Esophagus muscularis mucosa (tissue), 4 donors: ENCODE measurements at regions not wholly inside any gene's neighbourhood (a gene's known extent, or its start where the extent isn't known, plus 50 kb on each side); places are given as distances from the start of the nearest gene placed in this dataset.

Experiments used
- DNase-seq: peaks from one replicate; pipeline ENCODE4 v3.0.0-alpha.2; 2017; ENCODE audit errors: extremely low spot score
- H3K27ac ChIP-seq, 4 donors: fragments of 200-600 bp; sonication (generic); replicated peaks in 1 of 4; 1 replicate in 3 of 4; 2 replicates in 1 of 4; pipeline ENCODE4 v1.5.1; 2016 to 2019; ENCODE audit warnings: mild to moderate bottlenecking in 1 of 4
- H3K27me3 ChIP-seq, 4 donors: fragments of 200-600 bp; sonication (generic); one replicate each; pipeline versions ENCODE4 v1.5.1 to v1.6.0; 2016 to 2019
- H3K36me3 ChIP-seq, 4 donors: fragments of 200-600 bp; sonication (generic); one replicate each; pipeline ENCODE4 v1.5.1; 2016 to 2019
- H3K4me1 ChIP-seq, 4 donors: fragments of 200-600 bp; sonication (generic); one replicate each; pipeline ENCODE4 v1.5.1; 2016 to 2019
- H3K4me3 ChIP-seq, 4 donors: fragments of 200-600 bp; sonication (generic); 1 replicate in 2 of 4; 2 replicates in 2 of 4; pipeline ENCODE4 v1.5.1; 2016 to 2019; ENCODE audit warnings: mild to moderate bottlenecking in 4 of 4, moderate library complexity in 1 of 4
- H3K9me3 ChIP-seq, 4 donors: fragments of 200-600 bp; sonication (generic); 1 replicate in 3 of 4; 2 replicates in 1 of 4; pipeline ENCODE4 v1.5.1; 2016 to 2019
- CTCF ChIP-seq, 3 experiments: fragments of 200-600 bp in 2 of 3; fragments of 450-650 bp in 1 of 3; sonication (generic) in 2 of 3; IDR thresholded peaks; one replicate each; pipeline ENCODE4 v1.5.1; 2017 to 2019; ENCODE audit warnings: antibody characterized with exemption in 3 of 3, mild to moderate bottlenecking in 2 of 3, moderate library complexity in 1 of 3
- EP300 ChIP-seq: sonication (generic); formaldehyde crosslinking; IDR thresholded peaks from one replicate; pipeline ENCODE4 v1.6.1; 2017; ENCODE audit warnings: antibody characterized with exemption
- POLR2A ChIP-seq: fragments of 450-650 bp; IDR thresholded peaks from one replicate; pipeline ENCODE4 v1.6.1; 2017; ENCODE audit warnings: antibody characterized with exemption, moderate library complexity, mild to moderate bottlenecking, low read depth
- POLR2AphosphoS5 ChIP-seq, 2 donors: sonication (generic); formaldehyde crosslinking; IDR thresholded peaks; one replicate each; pipeline ENCODE4 v1.6.1; 2017; ENCODE audit warnings: antibody characterized with exemption in 2 of 2
- WGBS: methylation state at CpG from one replicate; pipeline ENCODE4 v1.1.5; 2018; 5-methylcytosine and 5-hydroxymethylcytosine counted together
- intact Hi-C: fragments of 100-400 bp; cut with DNase I; formaldehyde crosslinking; loops from one replicate; pipeline ENCODE4 v1.15.1; 2023

GRCh38 chr1:219417610-219418009 is 195.3 kb downstream of the ZC3H11B start:
- TF ChIP-seq POLR2AphosphoS5 (IDR thresholded peaks at IDR 0.05) (no peak), POLR2A (no peak), CTCF (IDR thresholded peaks at IDR 0.05) (no peak), EP300 (no peak)
- no peak overlapping the region for H3K4me3 ChIP-seq
- intact Hi-C loops = loop anchor here (10.0 kb wide), 1 partner anchor 1083 kb away; no protein-coding TSS in a partner anchor
- no peaks in the 10 kb centered on the region for H3K36me3 ChIP-seq
- no peaks in the 10 kb centered on the region for H3K27me3 ChIP-seq
- 80% methylated on average over 3 of the region's 3 CpGs for WGBS
- no peaks in the 10 kb centered on the region for H3K9me3 ChIP-seq
- DNase-seq = no peak
- peaks cover 0 to 10% (median 2%) of the 10 kb centered on the region in 4 donors for H3K4me1 ChIP-seq
- H3K27ac ChIP-seq = no peak overlapping the region

GRCh38 chr1:219416598-219417238 is 196.2 kb downstream of the ZC3H11B start:
- 68% methylated on average over 1 of the region's 1 CpG for WGBS
- intact Hi-C loops = loop anchor here (10.0 kb wide), 1 partner anchor 1082 kb away; no protein-coding TSS in a partner anchor

GRCh38 chr1:219415915-219416314 is 197.0 kb downstream of the ZC3H11B start:
- no peak for DNase-seq
- peaks cover 0 to 10% (median 2%) of the 10 kb centered on the region in 4 donors for H3K4me1 ChIP-seq
- H3K36me3 ChIP-seq = no peaks in the 10 kb centered on the region
- whole genome bisulfite sequencing = 97% methylated on average over 2 of the region's 2 CpGs
- no peak overlapping the region for H3K27ac ChIP-seq
- no peak overlapping the region for H3K4me3 ChIP-seq
- no peaks in the 10 kb centered on the region for H3K9me3 ChIP-seq
- intact Hi-C loops = loop anchor here (10.0 kb wide), 1 partner anchor 1081 kb away; no protein-coding TSS in a partner anchor
- no peaks in the 10 kb centered on the region for H3K27me3 ChIP-seq
- TF ChIP-seq POLR2A = no peak
- TF ChIP-seq EP300 = no peak
- no peak for TF ChIP-seq CTCF (IDR thresholded peaks at IDR 0.05)

More at GRCh38 chr1:219416598-219417238, 196.2 kb downstream of the ZC3H11B start:
- H3K4me1 ChIP-seq = peaks cover 0 to 10% (median 2%) of the 10 kb centered on the region in 4 donors
- no peak for DNase-seq
- H3K27ac ChIP-seq = no peak overlapping the region
- no peaks in the 10 kb centered on the region for H3K27me3 ChIP-seq
- H3K9me3 ChIP-seq = no peaks in the 10 kb centered on the region
- H3K4me3 ChIP-seq = no peak overlapping the region
- no peak for TF ChIP-seq POLR2AphosphoS5 (IDR thresholded peaks at IDR 0.05)
- TF ChIP-seq CTCF (IDR thresholded peaks at IDR 0.05) = peak; percentile 47 to 64 (median 50)
- TF ChIP-seq POLR2A = no peak
- no peaks in the 10 kb centered on the region for H3K36me3 ChIP-seq

GRCh38 chr1:219415433-219415832 is 197.5 kb downstream of the ZC3H11B start:
- Histone ChIP-seq H3K9me3 (no peaks in the 10 kb centered on the region), H3K27me3 (no peaks in the 10 kb centered on the region), H3K4me3 (no peak overlapping the region), H3K4me1 (peaks cover 0 to 10% (median 2%) of the 10 kb centered on the region in 4 donors), H3K27ac (no peak overlapping the region), H3K36me3 (no peaks in the 10 kb centered on the region)
- WGBS = 97% methylated on average over 2 of the region's 2 CpGs
- intact Hi-C loops = loop anchor here (10.0 kb wide), 1 partner anchor 1081 kb away; no protein-coding TSS in a partner anchor
- DNase-seq = no peak
- TF ChIP-seq EP300 = no peak
- TF ChIP-seq POLR2A = no peak
- TF ChIP-seq CTCF (IDR thresholded peaks at IDR 0.05) = no peak
- TF ChIP-seq POLR2AphosphoS5 (IDR thresholded peaks at IDR 0.05) = no peak

GRCh38 chr1:219414250-219414649 is 198.7 kb downstream of the ZC3H11B start:
- DNase-seq = no peak
- Histone ChIP-seq H3K9me3 (no peaks in the 10 kb centered on the region), H3K36me3 (no peaks in the 10 kb centered on the region), H3K4me3 (no peak overlapping the region), H3K27me3 (no peaks in the 10 kb centered on the region), H3K4me1 (peaks cover 0 to 10% (median 2%) of the 10 kb centered on the region in 4 donors), H3K27ac (no peak overlapping the region)
- 88% methylated on average over 4 of the region's 4 CpGs for WGBS
- TF ChIP-seq POLR2AphosphoS5 (IDR thresholded peaks at IDR 0.05) = no peak
- intact Hi-C loops = loop anchor here (10.0 kb wide), 1 partner anchor 1079 kb away; no protein-coding TSS in a partner anchor
